Fibroblast of villous mesenchyme (primary cell): ENCODE measurements at regions not wholly inside any gene's neighbourhood (a gene's known extent, or its start where the extent isn't known, plus 50 kb on each side); places are given as distances from the start of the nearest gene placed in this dataset.

Experiments
- DNase-seq: peaks from one replicate; pipeline ENCODE4 v3.0.0-alpha.2; 2010; ENCODE audit warnings: low read depth
- H3K4me3 ChIP-seq: 2 replicates; pipeline ENCODE4 v1.5.1; 2011; ENCODE audit warnings: low read depth, mild to moderate bottlenecking, low read length
- CTCF ChIP-seq: IDR thresholded peaks from 2 replicates; pipeline ENCODE4 v1.5.1; 2012; ENCODE audit warnings: low read depth, mild to moderate bottlenecking, low read length; ENCODE audit not compliant: insufficient read depth

- no peak overlapping the region for H3K4me3 ChIP-seq
- no peak for TF ChIP-seq CTCF
- DNase-seq = peak; percentile 62
Observed at GRCh38 chr14:96143906-96144305, 60.7 kb upstream of the BDKRB2 start.

- no peak overlapping the region for H3K4me3 ChIP-seq
- TF ChIP-seq CTCF = no peak
- DNase-seq = peak; percentile 89
Observed at GRCh38 chr14:96145116-96145864, 59.3 kb upstream of the BDKRB2 start.

GRCh38 chr14:96146131-96146771 is 58.4 kb upstream of the BDKRB2 start:
- H3K4me3 ChIP-seq = no peak overlapping the region
- peak; percentile 53 for DNase-seq
- TF ChIP-seq CTCF = no peak

- no peak for TF ChIP-seq CTCF
- no peak overlapping the region for H3K4me3 ChIP-seq
- DNase-seq = no peak
Observed at GRCh38 chr14:96148631-96149030, 56.0 kb upstream of the BDKRB2 start.

- no peak for DNase-seq
- no peak for TF ChIP-seq CTCF
- H3K4me3 ChIP-seq = no peak overlapping the region
Observed at GRCh38 chr14:96149131-96149530, 55.5 kb upstream of the BDKRB2 start.

GRCh38 chr14:96150214-96150613 is 54.4 kb upstream of the BDKRB2 start:
- no peak overlapping the region for H3K4me3 ChIP-seq
- TF ChIP-seq CTCF = no peak
- no peak for DNase-seq
